ENCODE measurements at regions not wholly inside any gene's neighbourhood (a gene's known extent, or its start where the extent isn't known, plus 50 kb on each side); places are given as distances from the start of the nearest gene placed in this dataset.

- no peak for DNase-seq
Observed at GRCh38 chr12:24025153-24025798, 75.8 kb upstream of the SOX5 start.

GRCh38 chr12:24023081-24023480 lies 73.6 kb upstream of the SOX5 start:
- DNase-seq, result no peak

- no peak for DNase-seq
Observed at GRCh38 chr12:24021164-24021502, 71.7 kb upstream of the SOX5 start.

- no peak for DNase-seq
Observed at GRCh38 chr12:24020397-24021163, 71.1 kb upstream of the SOX5 start.

GRCh38 chr12:24015833-24016160 lies 66.3 kb upstream of the SOX5 start:
- DNase-seq, result no peak

GRCh38 chr12:24014915-24015832 lies 65.7 kb upstream of the SOX5 start:
- no peak for DNase-seq

- no peak for DNase-seq
Observed at GRCh38 chr12:24014240-24014639, 64.8 kb upstream of the SOX5 start.

GRCh38 chr12:24012528-24012927 lies 63.1 kb upstream of the SOX5 start:
- DNase-seq, result no peak

- no peak for DNase-seq
Observed at GRCh38 chr12:24011927-24012507, 62.5 kb upstream of the SOX5 start.

GRCh38 chr12:24008166-24008565 lies 58.7 kb upstream of the SOX5 start:
- DNase-seq, result no peak

All from bone marrow (tissue), 2 donors.